Calu3 (cell line): ENCODE measurements at regions not wholly inside any gene's neighbourhood (a gene's known extent, or its start where the extent isn't known, plus 50 kb on each side); places are given as distances from the start of the nearest gene placed in this dataset.

Source experiments
- BruUV-seq: library from RNA; stranded (reverse); fragments of 400-500 nt; replicated peaks from 2 replicates; lab custom pipeline; 2021; lab: Mats Ljungman, UMichigan
- CTCF ChIA-PET: fragments of 300-600 bp; sonication (Branson Sonifier 250); formaldehyde crosslinking; loops from one replicate; lab custom pipeline; 2022; ENCODE audit warnings: antibody characterized with exemption; lab: Charles Lee
- DNase-seq: peaks from one replicate; pipeline ENCODE4 v3.0.0; 2022
- H3K27ac Mint-ChIP-seq: one replicate; pipeline ENCODE4 v1.8.0; 2022; ENCODE audit warnings: mixed read lengths; ENCODE audit not compliant: unreplicated experiment
- H3K27me3 Mint-ChIP-seq: one replicate; pipeline ENCODE4 v1.8.0; 2022; ENCODE audit warnings: mixed read lengths; ENCODE audit not compliant: unreplicated experiment
- H3K36me3 Mint-ChIP-seq: one replicate; pipeline ENCODE4 v1.8.0; 2022; ENCODE audit warnings: mild to moderate bottlenecking, moderate library complexity, mixed read lengths; ENCODE audit not compliant: insufficient read depth, unreplicated experiment
- H3K4me1 Mint-ChIP-seq: one replicate; pipeline ENCODE4 v1.8.0; 2022; ENCODE audit warnings: mild to moderate bottlenecking, low read depth, mixed read lengths; ENCODE audit not compliant: unreplicated experiment
- H3K4me3 Mint-ChIP-seq: one replicate; pipeline ENCODE4 v1.8.0; 2022; ENCODE audit warnings: mild to moderate bottlenecking, low read depth, moderate library complexity, mixed read lengths; ENCODE audit not compliant: unreplicated experiment
- H3K9me3 Mint-ChIP-seq: one replicate; pipeline ENCODE4 v1.8.0; 2022; ENCODE audit warnings: low read depth, mixed read lengths; ENCODE audit not compliant: unreplicated experiment
- CTCF ChIP-seq: fragments of 200-600 bp; IDR thresholded peaks from one replicate; pipeline ENCODE4 v1.8.0; 2022; ENCODE audit warnings: antibody characterized with exemption; ENCODE audit not compliant: unreplicated experiment
- intact Hi-C: fragments of 100-400 bp; cut with micrococcal nuclease; formaldehyde crosslinking; loops from one replicate; pipeline ENCODE4 v1.10.0; 2022; ENCODE audit not compliant: unreplicated experiment

- CTCF ChIA-PET: no interaction called here
- Mint-ChIP-seq H3K4me1 (no peaks in the 10 kb centered on the region), H3K27ac (no peak overlapping the region), H3K4me3 (no peak overlapping the region), H3K36me3 (no peaks in the 10 kb centered on the region), H3K27me3 (peaks cover 11% of the 10 kb centered on the region), H3K9me3 (no peaks in the 10 kb centered on the region)
- TF ChIP-seq CTCF: no peak
- BruUV-seq: no TSS peak
- intact Hi-C loops: no loop called here
- no peak for DNase-seq
Measured at GRCh38 chr12:97027482-97027881, 120.4 kb downstream of the NEDD1 start.

- no peaks in the 10 kb centered on the region for H3K4me1 Mint-ChIP-seq
- no peak overlapping the region for H3K4me3 Mint-ChIP-seq
- H3K27ac Mint-ChIP-seq: no peak overlapping the region
- H3K27me3 Mint-ChIP-seq: peaks cover 11% of the 10 kb centered on the region
- DNase-seq: no peak
- H3K36me3 Mint-ChIP-seq: no peaks in the 10 kb centered on the region
- no peak for TF ChIP-seq CTCF
- no TSS peak for BruUV-seq
- CTCF ChIA-PET: no interaction called here
- peaks cover 5% of the 10 kb centered on the region for H3K9me3 Mint-ChIP-seq
- intact Hi-C loops: no loop called here
Measured at GRCh38 chr12:97038131-97038530, 131.1 kb downstream of the NEDD1 start.

- Mint-ChIP-seq H3K27me3 (peaks cover 4% of the 10 kb centered on the region), H3K9me3 (peaks cover 5% of the 10 kb centered on the region), H3K4me1 (no peaks in the 10 kb centered on the region), H3K27ac (no peak overlapping the region), H3K4me3 (no peak overlapping the region), H3K36me3 (no peaks in the 10 kb centered on the region)
- intact Hi-C loops: no loop called here
- CTCF ChIA-PET: no interaction called here
- no TSS peak for BruUV-seq
- DNase-seq: no peak
- no peak for TF ChIP-seq CTCF
Measured at GRCh38 chr12:97038834-97039233, 131.8 kb downstream of the NEDD1 start.

- TF ChIP-seq CTCF: no peak
- Mint-ChIP-seq H3K4me1 (no peaks in the 10 kb centered on the region), H3K9me3 (peaks cover 3% of the 10 kb centered on the region), H3K27ac (no peak overlapping the region), H3K36me3 (no peaks in the 10 kb centered on the region), H3K4me3 (no peak overlapping the region), H3K27me3 (peaks cover 31% of the 10 kb centered on the region)
- intact Hi-C loops: no loop called here
- CTCF ChIA-PET: no interaction called here
- no TSS peak for BruUV-seq
- DNase-seq: no peak
Measured at GRCh38 chr12:97046901-97047300, 139.8 kb downstream of the NEDD1 start.
